RWPE2 (cell line): ENCODE measurements at regions not wholly inside any gene's neighbourhood (a gene's known extent, or its start where the extent isn't known, plus 50 kb on each side); places are given as distances from the start of the nearest gene placed in this dataset.
"Not testable (repeated sequence)": the region's sequence is repeated elsewhere in the genome, so short reads cannot be mapped to it uniquely, and the experiment has no call there.

Experiments used
- ATAC-seq: fragments of 200-7000 bp; cut with Tn5 transposase; 3 replicates; pipeline ENCODE4 v1.9.1; 2021; ENCODE audit warnings: low read depth
- DNase-seq: peaks from one replicate; pipeline ENCODE4 v3.0.0-alpha.2; 2020; ENCODE audit warnings: low spot score
- H3K27ac ChIP-seq: fragments of 450-650 bp; 2 replicates; pipeline ENCODE4 v1.5.1; 2017; ENCODE audit warnings: mild to moderate bottlenecking; ENCODE audit not compliant: poor library complexity, severe bottlenecking
- H3K27me3 ChIP-seq: fragments of 250-450 bp; sonication (Bioruptor Pico); 2 replicates; pipeline ENCODE4 v1.5.1; 2021; ENCODE audit warnings: mild to moderate bottlenecking, moderate library complexity; ENCODE audit not compliant: insufficient read depth, poor library complexity, severe bottlenecking
- H3K36me3 ChIP-seq: fragments of 250-450 bp; sonication (Bioruptor Pico); 2 replicates; pipeline ENCODE4 v1.5.1; 2020; ENCODE audit warnings: low read depth, mild to moderate bottlenecking, moderate library complexity
- H3K4me1 ChIP-seq: fragments of 250-450 bp; sonication (Bioruptor Pico); 2 replicates; pipeline ENCODE4 v1.5.1; 2021; ENCODE audit warnings: mild to moderate bottlenecking, moderate library complexity; ENCODE audit not compliant: insufficient read depth, poor library complexity, severe bottlenecking
- H3K4me3 ChIP-seq: fragments of 250-450 bp; sonication (Bioruptor Pico); 2 replicates; pipeline ENCODE4 v1.5.1; 2021; ENCODE audit warnings: mild to moderate bottlenecking, moderate library complexity; ENCODE audit not compliant: severe bottlenecking
- H3K9me3 ChIP-seq: fragments of 250-450 bp; sonication (Bioruptor Pico); 2 replicates; pipeline ENCODE4 v1.5.1; 2021; ENCODE audit warnings: mild to moderate bottlenecking, moderate library complexity; ENCODE audit not compliant: severe bottlenecking
- TF ChIP-seq, protein P1 (sequence below): fragments of 450-650 bp; IDR thresholded peaks from one replicate; pipeline ENCODE4 v1.5.1; 2017; ENCODE audit warnings: mild to moderate bottlenecking, moderate library complexity; ENCODE audit not compliant: poor library complexity, severe bottlenecking

DNA sequence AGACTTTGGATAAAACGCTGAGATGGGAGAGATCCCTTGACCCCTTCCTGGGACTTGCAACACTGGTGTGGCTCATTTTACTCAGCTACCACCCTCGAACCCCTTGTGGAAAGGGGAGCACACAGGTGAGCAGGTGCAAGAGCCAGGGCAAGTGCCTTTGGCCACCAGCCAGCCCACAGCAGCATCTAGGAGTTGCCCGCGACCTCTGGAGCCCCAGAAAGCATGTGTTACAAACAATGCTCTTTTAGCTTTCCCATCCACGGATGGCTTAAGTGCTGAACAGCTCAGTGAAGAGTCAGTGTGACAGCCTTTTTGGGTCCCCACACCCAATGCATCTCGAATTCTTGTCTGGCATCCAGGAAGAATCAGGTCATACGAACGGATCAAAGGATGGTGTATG, 197.8 kb downstream of the MEMO1 start:
- Histone ChIP-seq H3K4me3 (no peak overlapping the region), H3K27ac (no peak overlapping the region), H3K4me1 (no peaks in the 10 kb centered on the region), H3K27me3 (no peaks in the 10 kb centered on the region), H3K9me3 (no peaks in the 10 kb centered on the region), H3K36me3 (no peaks in the 10 kb centered on the region)
- TF ChIP-seq, protein P1, sequence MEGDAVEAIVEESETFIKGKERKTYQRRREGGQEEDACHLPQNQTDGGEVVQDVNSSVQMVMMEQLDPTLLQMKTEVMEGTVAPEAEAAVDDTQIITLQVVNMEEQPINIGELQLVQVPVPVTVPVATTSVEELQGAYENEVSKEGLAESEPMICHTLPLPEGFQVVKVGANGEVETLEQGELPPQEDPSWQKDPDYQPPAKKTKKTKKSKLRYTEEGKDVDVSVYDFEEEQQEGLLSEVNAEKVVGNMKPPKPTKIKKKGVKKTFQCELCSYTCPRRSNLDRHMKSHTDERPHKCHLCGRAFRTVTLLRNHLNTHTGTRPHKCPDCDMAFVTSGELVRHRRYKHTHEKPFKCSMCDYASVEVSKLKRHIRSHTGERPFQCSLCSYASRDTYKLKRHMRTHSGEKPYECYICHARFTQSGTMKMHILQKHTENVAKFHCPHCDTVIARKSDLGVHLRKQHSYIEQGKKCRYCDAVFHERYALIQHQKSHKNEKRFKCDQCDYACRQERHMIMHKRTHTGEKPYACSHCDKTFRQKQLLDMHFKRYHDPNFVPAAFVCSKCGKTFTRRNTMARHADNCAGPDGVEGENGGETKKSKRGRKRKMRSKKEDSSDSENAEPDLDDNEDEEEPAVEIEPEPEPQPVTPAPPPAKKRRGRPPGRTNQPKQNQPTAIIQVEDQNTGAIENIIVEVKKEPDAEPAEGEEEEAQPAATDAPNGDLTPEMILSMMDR, result no peak
- DNase-seq, result no peak
- ATAC-seq, result no peak

DNA sequence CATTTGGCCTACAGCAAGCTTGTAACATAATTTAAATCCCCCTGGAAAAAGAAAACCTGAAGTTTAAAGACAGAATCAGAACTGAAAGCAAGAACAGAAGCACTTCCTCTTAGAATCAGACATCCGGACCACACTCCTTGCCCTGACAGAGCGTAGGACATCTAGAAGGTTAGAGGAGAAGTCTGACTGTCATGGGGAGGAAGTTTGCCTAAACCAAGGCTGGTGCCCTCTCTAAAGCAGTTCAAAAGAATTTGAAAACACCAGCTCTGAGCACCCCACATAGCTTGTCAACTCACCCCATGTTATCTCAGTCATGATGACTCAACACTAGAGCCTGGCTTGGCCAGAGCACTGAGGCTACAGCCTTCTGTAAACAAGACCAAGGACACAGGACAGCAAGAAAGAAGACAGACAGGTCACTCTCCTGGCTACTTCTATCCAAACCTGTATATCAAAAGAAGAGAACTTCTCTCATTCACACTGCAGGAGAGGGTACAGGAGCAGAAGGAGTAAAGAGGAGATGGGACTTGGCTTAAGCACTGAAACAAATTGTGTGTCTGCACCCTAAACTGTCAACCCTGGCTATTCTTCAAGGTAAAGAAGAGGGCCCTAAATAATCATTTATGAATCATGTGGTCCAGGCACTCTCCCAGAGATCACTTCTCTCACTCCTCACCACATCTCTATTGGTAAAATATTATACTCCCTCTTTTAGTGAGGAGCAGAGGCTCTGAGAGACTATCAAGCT, 198.6 kb downstream of the MEMO1 start:
- H3K27ac ChIP-seq, result no peak overlapping the region
- H3K36me3 ChIP-seq, result no peaks in the 10 kb centered on the region
- no peak overlapping the region for H3K4me3 ChIP-seq
- no peaks in the 10 kb centered on the region for H3K27me3 ChIP-seq
- DNase-seq (no peak), ATAC-seq (peak; percentile 64)
- no peaks in the 10 kb centered on the region for H3K9me3 ChIP-seq
- TF ChIP-seq, protein P1, result no peak
- no peaks in the 10 kb centered on the region for H3K4me1 ChIP-seq

DNA sequence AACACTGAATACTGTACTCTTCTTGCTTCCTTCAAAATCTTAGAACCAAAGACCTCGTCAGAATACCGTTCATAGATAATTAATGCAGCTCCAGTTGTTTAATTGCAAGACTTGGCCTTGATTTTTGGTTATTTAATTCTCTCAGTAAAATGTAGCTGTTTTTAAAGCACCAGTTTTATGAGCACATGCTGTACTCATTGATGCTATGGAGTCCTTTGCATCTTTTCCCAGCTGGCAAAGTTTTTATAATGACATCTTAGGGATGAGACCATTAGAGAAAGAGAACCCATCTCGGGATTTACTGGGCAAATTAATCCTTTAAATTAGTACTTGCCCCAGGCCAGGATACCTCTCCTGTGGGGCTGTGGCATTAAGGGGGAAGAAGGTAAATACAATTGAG, 199.3 kb downstream of the MEMO1 start:
- H3K36me3 ChIP-seq, result no peaks in the 10 kb centered on the region
- no peaks in the 10 kb centered on the region for H3K4me1 ChIP-seq
- no peaks in the 10 kb centered on the region for H3K9me3 ChIP-seq
- no peaks in the 10 kb centered on the region for H3K27me3 ChIP-seq
- no peak overlapping the region for H3K4me3 ChIP-seq
- ATAC-seq, result no peak
- TF ChIP-seq, protein P1, result no peak
- no peak for DNase-seq
- H3K27ac ChIP-seq, result no peak overlapping the region

DNA sequence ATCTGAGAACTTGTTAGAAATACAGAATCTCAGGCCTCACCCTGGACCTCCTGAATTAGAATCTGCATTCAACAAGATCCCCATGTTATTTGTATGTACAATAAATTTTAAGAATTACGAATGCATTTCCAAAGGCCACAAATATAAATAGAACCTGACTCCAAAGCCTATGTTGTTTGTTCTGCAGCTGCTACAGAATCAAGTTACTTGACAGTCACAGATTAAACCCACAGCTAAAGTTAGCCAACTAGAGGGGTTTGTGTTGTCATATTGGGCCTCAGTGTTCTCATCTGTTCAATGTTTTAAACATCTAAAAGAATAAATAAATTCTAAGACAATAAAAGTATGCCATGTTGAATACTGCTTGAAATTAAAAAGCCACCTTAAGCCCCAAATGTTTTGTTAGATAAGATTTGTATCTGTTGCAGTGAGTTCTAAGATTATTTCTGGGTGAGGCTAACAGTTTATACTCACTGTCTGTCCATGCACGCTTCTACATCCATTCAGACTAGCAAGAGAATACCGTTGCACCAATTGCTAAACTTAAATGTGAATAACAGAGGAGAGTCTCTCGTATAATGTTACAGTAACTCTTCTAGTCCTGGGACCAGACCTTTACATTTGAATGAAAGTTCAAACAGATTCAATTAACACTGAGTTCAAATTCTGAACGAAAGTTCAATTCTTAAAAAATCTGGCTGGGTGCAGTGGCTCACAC, 200.4 kb downstream of the MEMO1 start:
- ATAC-seq (no peak), DNase-seq (no peak)
- Histone ChIP-seq H3K4me1 (no peaks in the 10 kb centered on the region), H3K4me3 (no peak overlapping the region), H3K9me3 (no peaks in the 10 kb centered on the region), H3K27me3 (no peaks in the 10 kb centered on the region), H3K36me3 (no peaks in the 10 kb centered on the region), H3K27ac (no peak overlapping the region)
- TF ChIP-seq, protein P1, result no peak

DNA sequence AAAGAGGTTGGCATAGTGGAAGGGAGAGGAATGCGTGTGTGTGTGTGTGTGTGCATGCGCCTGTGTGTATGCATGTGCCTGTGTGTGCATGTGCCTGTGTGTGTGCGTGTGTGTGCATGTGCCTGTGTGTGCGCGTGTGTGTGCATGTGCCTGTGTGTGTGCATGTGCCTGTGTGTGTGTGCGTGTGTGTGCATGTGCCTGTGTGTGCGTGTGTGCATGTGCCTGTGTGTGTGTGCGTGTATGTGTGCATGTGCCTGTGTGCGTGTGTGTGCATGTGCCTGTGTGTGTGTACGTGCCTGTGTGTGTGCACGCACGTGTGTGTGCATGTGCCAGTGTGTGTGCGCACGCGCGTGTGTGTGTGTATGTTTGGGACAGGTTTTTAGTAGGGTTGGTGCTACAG, 205.1 kb downstream of the MEMO1 start:
- no peaks in the 10 kb centered on the region for H3K4me1 ChIP-seq
- H3K27me3 ChIP-seq, result no peaks in the 10 kb centered on the region
- ATAC-seq (no peak), DNase-seq (no peak)
- H3K36me3 ChIP-seq, result no peaks in the 10 kb centered on the region
- H3K9me3 ChIP-seq, result no peaks in the 10 kb centered on the region
- no peak overlapping the region for H3K27ac ChIP-seq
- H3K4me3 ChIP-seq, result no peak overlapping the region
- TF ChIP-seq, protein P1, result no peak

DNA sequence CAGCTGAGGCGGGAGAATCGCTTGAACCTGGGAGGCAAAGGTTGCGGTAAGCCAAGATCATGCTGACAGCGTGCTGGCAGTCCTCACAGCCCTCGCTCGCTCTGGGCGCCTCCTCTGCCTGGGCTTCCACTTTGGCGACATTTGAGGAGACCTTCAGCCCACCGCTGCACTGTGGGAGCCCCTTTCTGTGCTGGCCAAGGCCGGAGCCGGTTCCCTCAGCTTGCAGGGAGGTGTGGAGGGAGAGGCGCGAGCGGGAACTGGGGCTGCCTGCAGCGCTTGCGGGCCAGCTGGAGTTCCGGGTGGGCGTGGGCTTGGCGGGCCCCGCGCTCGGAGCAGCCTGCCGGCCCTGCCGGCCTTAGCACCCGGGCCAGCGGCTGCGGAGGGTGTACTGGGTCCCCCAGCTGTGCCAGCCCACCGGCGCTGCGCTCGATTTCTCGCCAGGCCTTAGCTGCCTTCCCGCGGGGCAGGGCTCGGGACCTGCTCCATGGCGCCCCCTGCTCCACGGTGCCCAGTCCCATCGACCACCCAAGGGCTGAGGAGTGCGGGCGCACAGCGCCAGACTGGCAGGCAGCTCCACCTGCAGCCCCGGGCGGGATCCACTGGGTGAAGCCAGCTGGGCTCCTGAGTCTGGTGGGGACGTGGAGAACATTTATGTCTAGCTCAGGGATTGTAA, 207.2 kb downstream of the MEMO1 start:
- not testable (repeated sequence) for H3K27me3 ChIP-seq, ATAC-seq, H3K27ac ChIP-seq, H3K4me3 ChIP-seq, DNase-seq, H3K36me3 ChIP-seq, H3K4me1 ChIP-seq, H3K9me3 ChIP-seq
